ENCODE measurements at regions not wholly inside any gene's neighbourhood (a gene's known extent, or its start where the extent isn't known, plus 50 kb on each side); places are given as distances from the start of the nearest gene placed in this dataset.

GRCh38 chr1:58005212-58005611 is 541.3 kb downstream of the OMA1 start (continued):
- TF ChIP-seq, protein P1, sequence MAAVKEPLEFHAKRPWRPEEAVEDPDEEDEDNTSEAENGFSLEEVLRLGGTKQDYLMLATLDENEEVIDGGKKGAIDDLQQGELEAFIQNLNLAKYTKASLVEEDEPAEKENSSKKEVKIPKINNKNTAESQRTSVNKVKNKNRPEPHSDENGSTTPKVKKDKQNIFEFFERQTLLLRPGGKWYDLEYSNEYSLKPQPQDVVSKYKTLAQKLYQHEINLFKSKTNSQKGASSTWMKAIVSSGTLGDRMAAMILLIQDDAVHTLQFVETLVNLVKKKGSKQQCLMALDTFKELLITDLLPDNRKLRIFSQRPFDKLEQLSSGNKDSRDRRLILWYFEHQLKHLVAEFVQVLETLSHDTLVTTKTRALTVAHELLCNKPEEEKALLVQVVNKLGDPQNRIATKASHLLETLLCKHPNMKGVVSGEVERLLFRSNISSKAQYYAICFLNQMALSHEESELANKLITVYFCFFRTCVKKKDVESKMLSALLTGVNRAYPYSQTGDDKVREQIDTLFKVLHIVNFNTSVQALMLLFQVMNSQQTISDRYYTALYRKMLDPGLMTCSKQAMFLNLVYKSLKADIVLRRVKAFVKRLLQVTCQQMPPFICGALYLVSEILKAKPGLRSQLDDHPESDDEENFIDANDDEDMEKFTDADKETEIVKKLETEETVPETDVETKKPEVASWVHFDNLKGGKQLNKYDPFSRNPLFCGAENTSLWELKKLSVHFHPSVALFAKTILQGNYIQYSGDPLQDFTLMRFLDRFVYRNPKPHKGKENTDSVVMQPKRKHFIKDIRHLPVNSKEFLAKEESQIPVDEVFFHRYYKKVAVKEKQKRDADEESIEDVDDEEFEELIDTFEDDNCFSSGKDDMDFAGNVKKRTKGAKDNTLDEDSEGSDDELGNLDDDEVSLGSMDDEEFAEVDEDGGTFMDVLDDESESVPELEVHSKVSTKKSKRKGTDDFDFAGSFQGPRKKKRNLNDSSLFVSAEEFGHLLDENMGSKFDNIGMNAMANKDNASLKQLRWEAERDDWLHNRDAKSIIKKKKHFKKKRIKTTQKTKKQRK (IDR thresholded peaks at IDR 0.05; ENCODE audit: low read depth, low read length) = no peak
- no peak for TF ChIP-seq HDAC2 (IDR thresholded peaks at IDR 0.05)
- no peak for TF ChIP-seq PAX5 (IDR thresholded peaks at IDR 0.05; ENCODE audit: borderline replicate concordance, low read depth, low read length)
- TF ChIP-seq MTA3 (IDR thresholded peaks at IDR 0.05; ENCODE audit: borderline replicate concordance, low read length) = no peak
- TF ChIP-seq ZBED1 (IDR thresholded peaks at IDR 0.05; ENCODE audit: borderline replicate concordance) = no peak
- no peak for TF ChIP-seq KLF5 (IDR thresholded peaks at IDR 0.05; ENCODE audit: partially characterized antibody)
- TF ChIP-seq, protein P2, sequence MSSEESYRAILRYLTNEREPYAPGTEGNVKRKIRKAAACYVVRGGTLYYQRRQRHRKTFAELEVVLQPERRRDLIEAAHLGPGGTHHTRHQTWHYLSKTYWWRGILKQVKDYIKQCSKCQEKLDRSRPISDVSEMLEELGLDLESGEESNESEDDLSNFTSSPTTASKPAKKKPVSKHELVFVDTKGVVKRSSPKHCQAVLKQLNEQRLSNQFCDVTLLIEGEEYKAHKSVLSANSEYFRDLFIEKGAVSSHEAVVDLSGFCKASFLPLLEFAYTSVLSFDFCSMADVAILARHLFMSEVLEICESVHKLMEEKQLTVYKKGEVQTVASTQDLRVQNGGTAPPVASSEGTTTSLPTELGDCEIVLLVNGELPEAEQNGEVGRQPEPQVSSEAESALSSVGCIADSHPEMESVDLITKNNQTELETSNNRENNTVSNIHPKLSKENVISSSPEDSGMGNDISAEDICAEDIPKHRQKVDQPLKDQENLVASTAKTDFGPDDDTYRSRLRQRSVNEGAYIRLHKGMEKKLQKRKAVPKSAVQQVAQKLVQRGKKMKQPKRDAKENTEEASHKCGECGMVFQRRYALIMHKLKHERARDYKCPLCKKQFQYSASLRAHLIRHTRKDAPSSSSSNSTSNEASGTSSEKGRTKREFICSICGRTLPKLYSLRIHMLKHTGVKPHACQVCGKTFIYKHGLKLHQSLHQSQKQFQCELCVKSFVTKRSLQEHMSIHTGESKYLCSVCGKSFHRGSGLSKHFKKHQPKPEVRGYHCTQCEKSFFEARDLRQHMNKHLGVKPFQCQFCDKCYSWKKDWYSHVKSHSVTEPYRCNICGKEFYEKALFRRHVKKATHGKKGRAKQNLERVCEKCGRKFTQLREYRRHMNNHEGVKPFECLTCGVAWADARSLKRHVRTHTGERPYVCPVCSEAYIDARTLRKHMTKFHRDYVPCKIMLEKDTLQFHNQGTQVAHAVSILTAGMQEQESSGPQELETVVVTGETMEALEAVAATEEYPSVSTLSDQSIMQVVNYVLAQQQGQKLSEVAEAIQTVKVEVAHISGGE (CRISPR knock-in tag; IDR thresholded peaks at IDR 0.05) = no peak
- TF ChIP-seq YY1 (IDR thresholded peaks at IDR 0.05; ENCODE audit: low read depth, low read length) = no peak
- no peak for TF ChIP-seq ATF3 (IDR thresholded peaks at IDR 0.05; ENCODE audit: borderline replicate concordance, extremely low read depth, low read depth, low read length)
- no peak for TF ChIP-seq IKZF2 (IDR thresholded peaks at IDR 0.05)
- no peak for TF ChIP-seq MTA2 (IDR thresholded peaks at IDR 0.05; ENCODE audit: low read depth)

All from GM12878 (cell line).